NCI-H1105 (cell line): ENCODE measurements at regions not wholly inside any gene's neighbourhood (a gene's known extent, or its start where the extent isn't known, plus 50 kb on each side); places are given as distances from the start of the nearest gene placed in this dataset.
"Not testable (repeated sequence)": the region's sequence is repeated elsewhere in the genome, so short reads cannot be mapped to it uniquely, and the experiment has no call there.

Experiments
- DNase-seq: peaks from one replicate; lab custom pipeline; 2025; lab: John Stamatoyannopoulos, UW

DNA sequence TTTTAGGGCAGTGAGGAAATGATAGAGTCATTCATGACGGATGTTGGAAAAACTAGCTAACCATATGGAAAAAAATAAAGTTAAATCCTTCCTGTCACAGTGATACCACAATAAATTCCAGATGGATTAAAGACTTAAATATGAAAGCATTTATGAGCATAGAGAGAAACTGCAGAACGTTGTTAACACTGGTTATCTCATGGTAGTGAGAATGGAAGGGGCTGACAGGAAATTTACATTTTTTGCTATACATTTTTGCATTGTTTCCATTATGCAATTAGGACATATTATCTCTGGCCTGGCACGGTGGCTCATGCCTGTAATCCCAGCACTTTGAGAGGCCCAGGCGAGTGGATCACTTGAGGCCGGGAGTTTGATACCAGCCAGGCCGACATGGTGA lies 130.5 kb upstream of the VOPP1 start:
- DNase-seq, result not testable (repeated sequence)

DNA sequence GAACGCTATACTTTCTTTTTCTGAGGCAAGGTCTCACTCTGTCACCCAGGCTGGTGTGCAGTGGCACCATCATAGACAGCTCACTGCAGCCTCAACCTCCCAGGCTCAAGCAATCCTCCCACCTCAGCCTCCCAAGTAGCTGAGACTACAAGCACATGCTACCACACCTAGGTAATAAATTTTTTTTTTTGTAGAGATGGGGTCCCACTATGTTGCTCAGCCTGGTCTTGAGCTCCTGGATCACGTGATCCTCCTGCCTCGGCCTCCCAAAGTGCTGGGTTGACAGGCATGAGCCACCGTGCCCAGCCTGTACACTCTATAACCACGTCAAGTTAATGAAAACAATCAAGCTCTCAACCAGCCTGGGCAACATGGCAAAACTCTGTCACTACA lies 127.1 kb upstream of the VOPP1 start:
- DNase-seq, result not testable (repeated sequence)

DNA sequence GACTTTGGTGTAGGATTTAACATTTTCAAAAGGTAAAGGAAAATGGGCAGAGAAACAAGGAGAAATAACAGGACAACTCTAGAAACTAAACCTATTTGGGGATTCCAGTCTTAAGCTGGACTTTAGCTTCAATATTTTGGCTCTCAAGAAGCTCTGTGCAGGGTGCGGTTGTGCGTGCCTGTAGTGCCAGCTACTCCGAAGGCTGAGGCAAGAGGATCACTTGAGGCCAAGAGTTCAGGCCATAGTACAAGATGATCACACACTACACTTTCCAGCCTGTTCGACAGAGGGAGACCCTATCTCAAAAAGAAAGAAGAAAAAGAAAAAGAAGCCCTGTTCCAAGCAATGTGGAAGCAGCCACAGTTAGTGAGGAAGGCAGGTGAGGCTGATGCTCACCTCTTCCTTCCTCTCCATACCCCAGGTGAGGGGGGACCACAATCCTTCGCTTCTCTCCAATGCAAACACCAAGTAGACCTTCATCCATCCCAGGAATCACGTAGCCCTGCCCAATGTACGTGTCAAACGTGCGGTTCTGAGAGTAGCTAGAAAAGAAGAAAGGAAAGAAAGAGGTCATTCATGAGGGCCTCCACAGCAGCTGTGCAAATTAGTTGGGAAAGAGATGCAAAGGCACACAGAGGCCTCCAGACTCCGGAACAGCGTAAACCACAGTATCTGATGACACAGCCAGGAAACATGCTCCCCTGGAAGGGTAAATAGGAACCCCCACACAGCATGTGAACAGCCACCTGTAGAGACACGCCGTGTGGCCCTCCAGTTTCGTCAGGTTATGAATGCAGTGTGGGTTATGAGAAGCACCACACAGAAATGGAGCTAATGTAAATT lies 126.5 kb upstream of the VOPP1 start:
- not testable (repeated sequence) for DNase-seq

DNA sequence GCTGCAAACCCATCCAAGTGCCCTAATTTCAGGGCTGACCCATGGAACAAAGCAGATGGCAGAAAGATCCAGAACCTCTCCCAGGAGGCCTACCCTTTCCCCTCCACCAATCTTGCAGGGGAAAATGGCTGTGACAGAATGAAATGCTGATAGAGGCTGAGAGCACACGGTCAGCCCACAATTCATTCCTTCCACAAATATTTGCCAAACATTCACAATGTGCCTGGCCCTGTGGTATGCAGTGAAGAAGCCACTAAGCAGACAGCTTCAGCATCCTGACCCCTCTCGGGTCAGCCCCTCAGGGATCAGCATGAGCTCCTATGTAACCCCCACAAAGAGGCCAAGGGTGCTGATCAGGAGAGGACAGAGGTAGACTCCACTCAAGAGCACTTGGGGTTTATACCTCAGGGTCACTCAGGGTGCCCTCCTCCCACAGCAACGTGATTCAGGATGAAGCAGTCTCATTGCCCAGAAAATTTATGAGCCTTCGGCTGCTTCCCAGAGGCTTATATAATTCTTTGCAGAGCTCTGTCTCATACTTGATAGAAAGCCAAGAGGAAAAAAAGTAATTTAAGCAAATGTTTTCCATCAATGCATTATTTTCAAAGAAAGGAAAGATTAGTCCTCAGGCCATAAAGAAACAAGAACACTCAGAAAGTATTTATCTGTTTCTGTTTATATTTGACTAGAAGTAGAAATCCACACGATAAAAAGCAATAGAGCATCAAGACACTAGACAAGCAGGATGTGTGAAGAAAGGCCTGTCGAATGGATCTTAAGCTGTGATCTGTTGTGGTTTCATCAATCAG lies 123.8 kb upstream of the VOPP1 start:
- DNase-seq, result not testable (repeated sequence)

DNA sequence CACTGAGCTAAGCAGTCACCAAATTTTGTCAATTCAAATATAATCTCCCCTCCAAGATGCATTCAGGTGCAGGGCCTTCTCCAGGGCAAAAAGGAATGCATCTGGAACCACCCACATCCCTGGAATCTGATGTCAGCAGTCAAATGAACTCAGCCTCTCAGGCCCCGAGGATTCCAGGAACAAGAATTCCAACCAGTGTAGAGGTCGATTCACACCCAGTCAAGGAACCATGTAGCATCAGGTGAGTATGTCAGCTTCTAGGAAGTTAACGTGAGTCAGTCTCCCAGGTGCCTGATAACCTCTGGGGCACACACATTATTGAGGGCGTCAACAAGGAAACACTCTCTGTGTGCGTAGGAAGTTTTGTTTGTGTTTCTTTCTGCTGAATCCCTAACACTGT lies 122.2 kb upstream of the VOPP1 start:
- not testable (repeated sequence) for DNase-seq

DNA sequence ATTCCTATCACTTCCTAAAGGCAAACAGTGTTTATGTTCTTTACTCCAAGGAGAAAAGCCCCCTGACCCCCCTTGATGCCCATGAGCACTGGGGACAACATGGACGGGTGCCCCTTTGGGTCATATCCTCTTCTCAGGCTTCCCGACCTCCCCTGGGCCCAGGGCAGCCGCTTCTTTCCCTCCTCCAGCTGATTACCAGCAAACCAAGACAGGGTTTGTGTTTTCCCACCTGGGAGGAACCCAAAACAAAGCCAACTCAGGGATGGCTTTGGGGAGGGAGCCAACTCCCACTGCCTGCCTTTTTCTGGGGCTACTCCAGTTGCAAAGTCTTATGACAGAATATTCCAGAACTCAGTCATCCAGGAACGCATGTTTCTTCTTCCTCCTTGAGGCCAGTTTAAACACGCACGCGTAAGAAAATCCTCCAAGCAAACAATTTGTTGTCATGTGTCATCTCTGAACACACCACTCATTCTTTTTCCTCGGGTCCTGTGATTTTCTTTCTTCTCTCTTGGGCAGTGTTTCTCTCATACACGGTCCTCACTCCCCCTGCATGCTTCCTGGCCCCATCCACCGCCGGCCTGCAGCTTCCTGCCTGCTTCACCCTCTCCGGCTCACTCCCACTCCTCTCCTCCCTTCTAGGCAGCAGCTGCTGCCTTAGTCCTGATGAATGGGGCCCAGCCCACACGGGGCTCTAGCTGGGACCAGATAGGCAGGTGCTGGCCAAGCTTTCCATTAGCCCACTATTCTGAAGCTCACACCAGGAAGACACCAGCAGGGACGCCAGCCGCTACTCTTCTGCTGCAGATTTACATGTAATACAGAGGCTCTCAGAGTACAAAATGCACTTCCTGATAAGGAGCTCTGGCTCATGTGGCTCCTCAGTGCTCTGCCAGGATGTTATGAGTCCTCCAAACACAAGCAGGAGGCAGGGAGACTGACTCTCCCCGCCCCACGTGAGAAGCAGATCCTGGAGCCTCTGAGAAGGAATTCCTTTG lies 116.7 kb upstream of the VOPP1 start:
- DNase-seq, result not testable (repeated sequence)

DNA sequence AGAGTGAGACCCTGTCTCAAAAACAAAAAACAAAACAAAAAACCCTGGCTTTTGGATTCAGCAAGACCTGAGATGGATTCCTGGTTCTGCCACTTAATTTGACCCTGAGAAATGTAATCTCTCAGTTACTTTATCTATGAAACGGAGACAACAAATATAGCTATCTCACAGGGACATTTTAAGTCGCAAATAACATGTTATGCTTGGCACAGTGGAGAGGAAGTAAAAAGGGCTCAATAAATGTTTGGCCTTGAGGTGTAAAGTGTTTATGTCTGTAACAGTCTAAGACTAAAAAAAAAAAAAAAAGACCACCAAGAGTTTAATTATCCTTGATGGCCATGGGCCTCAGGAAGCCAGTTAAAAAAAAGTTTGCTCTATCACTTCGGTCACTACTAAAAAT lies 116.0 kb upstream of the VOPP1 start:
- not testable (repeated sequence) for DNase-seq

DNA sequence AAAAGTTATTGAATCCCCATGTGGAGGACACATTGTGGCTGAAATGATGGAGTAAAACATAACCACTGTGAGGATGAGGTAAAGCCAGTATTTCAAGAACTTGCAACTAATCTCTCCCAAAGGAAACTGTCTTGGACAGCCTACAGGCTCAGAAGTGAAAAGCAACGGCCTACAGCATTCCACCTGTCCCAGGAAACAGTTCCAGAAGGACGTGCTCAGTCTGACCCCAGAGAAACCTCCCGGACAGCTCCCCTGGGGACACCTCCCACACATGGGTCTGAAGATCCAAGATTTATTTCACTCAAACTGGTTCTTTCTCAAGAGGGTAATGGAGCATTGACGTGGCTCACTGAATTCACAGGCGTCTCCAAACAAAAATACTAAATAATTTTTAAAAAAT lies 115.0 kb upstream of the VOPP1 start:
- not testable (repeated sequence) for DNase-seq

DNA sequence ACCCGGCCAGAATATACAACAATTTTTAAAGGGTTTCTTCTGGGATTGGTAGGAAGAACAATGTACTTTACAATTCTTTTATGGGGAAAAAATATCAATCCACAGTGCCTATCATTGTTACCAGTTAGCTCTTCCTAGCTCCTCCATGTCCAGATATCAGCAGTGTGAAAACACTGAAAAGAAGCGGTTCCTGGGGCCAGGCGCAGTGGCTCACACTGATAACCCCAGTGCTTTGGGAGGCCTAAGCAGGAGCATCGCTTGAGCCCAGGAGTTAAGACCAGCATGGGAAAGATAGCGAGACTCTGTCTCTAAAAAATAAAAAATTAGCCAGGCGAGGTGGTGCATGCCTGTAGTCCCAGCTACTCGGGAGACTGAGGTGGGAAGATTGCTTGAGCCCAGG lies 114.5 kb upstream of the VOPP1 start:
- DNase-seq, result not testable (repeated sequence)

DNA sequence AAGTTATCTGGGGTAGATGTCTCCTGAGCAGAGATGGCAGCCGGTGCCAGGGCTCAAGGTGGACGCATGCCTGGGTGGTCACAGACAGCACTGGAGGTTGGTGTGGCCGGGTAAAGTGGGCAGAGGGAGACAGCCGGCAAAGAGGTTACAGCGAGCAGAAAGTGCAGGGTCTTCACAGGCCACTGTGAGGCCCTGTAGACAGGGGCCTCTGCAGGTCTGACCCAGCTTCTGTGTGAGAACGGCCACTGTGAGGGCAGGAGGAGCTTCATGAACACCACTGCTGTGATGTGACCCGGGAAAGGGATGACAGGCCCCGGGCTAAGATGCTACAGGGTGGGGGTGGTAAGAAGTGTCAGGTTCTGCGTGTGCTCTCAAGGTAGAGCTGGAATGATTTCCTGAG lies 111.2 kb upstream of the VOPP1 start:
- not testable (repeated sequence) for DNase-seq

DNA sequence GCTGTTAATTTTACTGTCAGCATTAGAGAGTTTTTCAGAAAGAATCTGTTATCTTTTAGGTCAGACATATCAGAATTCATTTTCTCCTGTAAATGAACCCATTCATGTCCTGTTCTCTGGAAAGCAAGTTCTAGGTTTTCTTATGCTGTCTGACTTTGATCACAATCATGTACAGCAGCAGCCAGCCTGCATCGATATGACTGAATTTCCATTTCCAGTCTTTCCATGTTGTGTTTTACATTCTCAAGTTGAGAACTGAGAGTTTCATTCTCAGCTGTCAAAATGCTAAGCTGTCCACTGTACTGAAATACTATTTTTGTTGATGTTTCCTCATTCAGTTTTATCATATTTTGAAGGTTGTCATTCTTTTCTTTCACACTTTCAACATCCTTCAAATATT lies 103.3 kb upstream of the VOPP1 start:
- not testable (repeated sequence) for DNase-seq

DNA sequence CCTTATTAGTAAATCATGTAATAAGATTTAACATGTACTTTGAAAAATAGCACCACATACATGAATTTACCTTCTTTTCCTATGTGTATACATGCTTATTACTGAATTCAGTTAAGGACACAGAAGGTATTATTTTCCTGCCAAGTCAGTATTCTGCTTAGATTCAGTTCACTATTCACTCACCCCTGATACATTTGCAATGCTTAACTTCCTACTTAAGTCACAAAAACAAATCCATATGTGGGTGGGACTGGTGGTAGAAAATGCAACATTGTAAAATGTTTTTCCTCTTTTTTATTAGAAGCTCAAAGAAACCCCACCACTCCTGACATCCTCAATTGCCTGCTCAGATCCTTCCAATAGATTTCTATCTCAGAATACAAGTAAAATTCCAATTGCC lies 101.2 kb upstream of the VOPP1 start:
- not testable (repeated sequence) for DNase-seq

DNA sequence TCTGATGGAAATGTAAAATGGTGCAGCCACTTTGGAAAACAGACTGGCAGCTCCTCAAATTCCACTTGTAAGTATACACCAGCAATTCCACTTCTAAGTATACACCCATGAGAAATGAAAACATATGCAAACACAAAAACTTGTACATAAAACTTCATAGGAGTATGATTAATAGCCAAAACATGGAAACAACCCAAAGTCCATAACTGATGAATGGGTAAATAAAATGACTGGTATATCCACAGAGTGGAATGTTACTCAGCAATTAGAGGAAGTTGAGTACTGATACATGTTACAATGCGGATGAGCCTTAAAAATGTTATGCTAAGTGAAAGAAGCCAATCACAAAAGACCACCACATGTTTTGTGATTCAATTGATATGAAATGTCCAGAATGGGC lies 99.8 kb upstream of the VOPP1 start:
- not testable (repeated sequence) for DNase-seq

DNA sequence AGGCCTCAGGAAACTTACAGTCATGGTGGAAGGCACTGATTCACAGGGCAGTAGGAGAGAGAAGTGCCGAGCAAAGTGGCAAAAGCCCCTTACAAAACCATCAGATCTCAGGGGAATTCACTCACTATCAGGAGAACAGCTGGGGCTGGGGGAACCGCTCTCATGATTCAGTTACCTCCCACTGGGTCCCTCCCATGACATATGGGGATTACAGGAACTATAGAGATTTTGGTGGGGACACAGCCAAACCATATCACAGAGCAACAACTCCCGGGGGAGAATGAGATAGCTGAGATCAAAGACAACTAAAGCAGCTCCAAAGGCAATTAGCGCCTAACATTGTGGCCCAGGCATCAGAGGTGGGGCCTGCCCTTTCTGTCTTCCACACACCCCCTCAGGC lies 85.4 kb upstream of the VOPP1 start:
- no peak for DNase-seq

DNA sequence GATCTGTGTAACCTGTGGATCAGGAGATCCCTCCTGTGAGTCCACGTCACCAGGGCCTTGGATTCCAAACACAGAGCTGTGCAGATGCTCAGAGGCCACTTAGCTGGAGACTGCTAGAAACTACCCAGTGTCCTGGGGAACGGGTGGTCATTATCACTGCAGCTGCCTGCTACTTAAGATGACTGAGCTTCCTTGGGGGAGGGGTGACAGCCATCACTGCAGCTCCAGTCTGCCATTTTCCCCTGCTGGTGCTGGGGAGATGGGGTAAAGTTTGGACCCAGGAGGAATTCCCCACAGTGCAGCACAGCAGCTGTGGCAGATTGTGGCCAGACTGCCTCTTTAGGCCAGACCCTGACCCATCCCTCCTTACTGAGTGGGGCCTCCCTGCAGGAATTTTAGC lies 78.8 kb upstream of the VOPP1 start:
- DNase-seq, result no peak

DNA sequence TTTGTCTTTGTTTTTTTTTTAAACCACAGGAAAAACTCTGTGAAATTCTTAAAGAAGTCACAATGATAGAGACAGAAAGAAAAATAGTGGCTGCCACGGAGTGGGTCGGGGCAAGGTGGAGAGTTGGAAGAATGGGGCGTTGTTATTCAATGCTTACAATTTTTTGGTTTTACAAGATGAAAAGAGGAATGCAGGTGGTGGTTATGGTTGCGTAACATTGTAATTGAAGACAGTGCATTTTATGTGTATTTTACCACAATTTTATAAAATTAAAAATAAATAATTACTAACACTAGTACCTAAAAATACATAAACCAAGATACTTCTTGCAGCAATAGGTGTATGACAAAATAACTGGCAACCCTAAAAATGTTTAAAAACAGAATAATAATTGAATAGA lies 76.9 kb upstream of the VOPP1 start:
- DNase-seq, result no peak

DNA sequence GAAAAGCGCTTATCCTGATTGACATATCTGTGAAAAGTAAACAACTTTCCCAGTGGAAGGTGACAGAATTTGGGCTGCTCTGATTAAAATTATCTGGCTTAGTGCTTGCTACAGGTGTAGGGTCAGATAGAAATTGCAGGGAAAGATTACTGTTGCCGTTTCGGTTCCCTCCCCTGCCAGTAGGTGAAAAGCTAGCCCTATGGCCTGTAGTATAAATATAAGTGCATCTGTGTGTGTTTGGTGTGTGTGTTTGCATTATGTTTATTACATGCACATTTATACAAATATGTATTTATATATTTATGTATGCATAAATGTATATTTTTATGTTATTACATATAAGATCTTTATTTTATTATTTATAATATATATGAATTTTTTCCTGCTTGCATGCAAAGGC lies 72.3 kb upstream of the VOPP1 start:
- no peak for DNase-seq

DNA sequence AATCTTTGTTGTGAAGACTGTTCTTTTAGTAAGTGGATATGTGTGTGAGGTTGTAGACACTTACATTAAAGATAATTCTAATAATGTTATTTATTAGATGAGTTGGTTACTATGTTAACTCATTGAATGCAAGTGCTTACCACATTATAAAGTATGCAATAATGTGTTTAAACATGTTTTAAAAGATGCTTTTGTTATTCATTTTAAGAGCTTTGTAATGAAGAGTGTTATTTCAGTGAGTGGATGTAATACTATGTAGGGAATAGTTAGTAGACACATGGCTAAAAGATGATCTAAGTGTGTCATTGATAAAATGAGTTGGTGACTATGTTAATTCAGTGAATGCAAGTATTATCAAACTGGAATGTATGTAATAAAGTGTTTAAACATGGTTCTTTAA lies 70.0 kb upstream of the VOPP1 start:
- no peak for DNase-seq

DNA sequence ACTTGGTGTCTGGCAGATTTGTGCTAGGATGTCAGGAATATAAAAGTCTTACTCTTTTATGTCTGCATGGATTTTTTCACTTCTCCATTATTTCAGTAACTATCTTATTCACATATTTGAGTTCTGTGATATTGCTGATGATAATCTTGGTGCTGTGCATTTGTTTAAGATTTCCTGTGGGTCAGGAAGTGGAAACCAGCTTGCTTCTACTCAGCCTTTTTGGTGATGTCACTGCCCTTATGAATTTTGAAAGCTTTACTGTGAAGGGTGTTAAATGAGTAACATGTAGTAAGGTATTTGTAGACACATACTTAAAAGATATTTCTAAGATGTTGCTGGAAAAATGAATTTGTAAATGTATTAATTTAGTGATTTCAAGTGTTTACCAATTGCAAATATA lies 69.5 kb upstream of the VOPP1 start:
- no peak for DNase-seq

DNA sequence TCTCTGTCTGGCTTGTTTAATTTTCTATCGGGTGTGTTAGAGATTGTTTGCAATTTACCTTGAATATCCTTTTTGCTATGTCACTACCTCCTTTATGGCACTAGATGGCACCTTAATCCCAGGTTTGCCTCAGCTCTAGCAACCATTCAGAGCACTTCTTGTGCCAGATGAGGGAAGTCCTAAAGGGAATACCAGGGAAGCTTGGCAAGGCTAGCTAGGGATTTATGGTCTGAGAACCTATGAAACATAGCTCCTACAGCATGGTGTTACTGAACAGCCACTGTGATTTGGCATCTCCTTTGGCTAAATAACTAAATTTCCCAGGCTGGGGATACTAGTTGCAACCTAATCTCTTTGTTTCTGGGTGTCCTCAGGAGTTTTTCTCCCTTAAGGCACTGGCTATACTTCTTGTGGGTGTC lies 69.0 kb upstream of the VOPP1 start:
- peak; percentile 70 for DNase-seq

DNA sequence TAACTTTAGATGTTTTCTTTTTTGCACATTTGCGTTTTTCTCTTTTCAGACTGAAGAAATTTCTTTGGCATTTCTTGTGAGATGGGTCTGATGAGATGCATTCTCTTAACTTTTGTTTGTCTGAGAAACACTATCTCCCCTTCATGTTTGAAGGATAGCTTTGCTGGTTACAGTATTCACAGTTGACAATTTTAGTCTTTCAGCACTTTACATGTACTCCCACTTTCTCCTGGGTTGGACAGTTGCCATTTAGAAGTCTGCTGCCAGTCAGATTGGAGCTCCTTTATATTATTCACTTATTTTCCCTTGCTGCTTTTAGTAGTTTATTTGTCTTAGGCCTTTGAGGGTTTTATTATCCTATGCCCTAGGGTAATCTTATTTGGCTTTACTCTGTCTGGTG lies 67.3 kb upstream of the VOPP1 start:
- no peak for DNase-seq
